ENCODE measurements at regions not wholly inside any gene's neighbourhood (a gene's known extent, or its start where the extent isn't known, plus 50 kb on each side); places are given as distances from the start of the nearest gene placed in this dataset.

GRCh38 chr6:137737836-137738596, 129.0 kb upstream of the TNFAIP3 start:
- DNase-seq = no peak

GRCh38 chr6:137738931-137739504, 128.0 kb upstream of the TNFAIP3 start:
- peak; percentile 17 for DNase-seq

- no peak for DNase-seq
These were observed 127.5 kb upstream of the TNFAIP3 start for GRCh38 chr6:137739544-137739943.

GRCh38 chr6:137740091-137740755, 126.8 kb upstream of the TNFAIP3 start:
- DNase-seq = no peak

DNA sequence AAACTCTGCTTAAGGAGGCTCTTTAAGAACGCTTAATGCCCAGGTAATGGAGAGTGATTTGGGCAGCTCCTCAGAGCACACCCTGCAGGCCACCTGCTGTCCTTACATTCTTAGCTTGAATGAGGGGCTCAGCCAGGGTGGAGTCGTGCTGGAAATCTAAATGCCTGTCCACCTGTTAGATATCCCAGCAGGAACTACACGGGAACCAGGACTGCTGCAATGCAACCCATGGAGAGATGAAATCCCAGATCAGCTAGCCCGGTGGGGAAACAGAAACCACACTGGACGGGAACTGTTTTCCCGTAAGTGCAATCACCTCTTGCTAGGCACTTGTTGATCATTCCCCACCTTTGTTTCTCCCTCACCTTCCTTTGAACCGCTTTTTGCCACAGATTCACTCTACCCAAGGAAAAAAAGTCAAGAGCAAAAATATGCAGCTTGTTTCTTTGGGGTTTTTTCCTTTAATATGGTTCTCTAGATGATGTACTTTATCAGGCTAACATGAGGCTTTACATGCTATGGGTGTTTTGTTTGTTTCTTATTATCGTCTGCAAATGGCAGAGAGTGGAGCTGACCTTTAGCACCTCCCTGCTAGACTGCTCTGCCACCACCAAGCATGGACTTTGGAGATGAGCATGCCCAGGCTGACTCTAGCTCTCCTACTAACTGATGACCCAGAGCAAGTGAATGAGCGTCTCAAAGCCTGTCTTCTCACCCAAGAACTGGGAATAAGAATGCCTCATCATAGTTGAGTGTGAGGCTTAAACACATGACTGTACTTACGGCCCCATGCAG, 125.9 kb upstream of the TNFAIP3 start:
- peak; percentile 59 for DNase-seq

- DNase-seq = no peak
These were observed 123.6 kb upstream of the TNFAIP3 start for GRCh38 chr6:137743493-137743892.

DNA sequence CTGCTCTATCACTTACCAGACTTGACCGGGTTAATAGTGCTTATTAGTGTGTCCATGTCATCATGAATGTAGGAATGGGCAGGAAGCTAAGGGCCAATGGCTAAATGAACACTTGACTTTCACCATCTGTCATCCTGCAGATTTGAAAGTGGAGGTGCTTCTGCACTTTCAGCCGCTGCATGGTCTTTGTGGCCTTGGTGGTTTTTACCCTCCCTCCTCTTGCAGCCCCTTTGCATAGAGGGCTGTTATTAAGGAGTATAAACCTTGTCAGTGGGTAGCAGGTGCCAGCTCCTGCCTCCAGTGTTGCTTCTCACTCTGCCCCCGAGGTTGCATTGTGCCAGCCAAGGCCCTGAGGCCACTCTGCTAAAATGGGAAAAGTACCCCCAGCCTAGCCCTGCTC, 122.2 kb upstream of the TNFAIP3 start:
- DNase-seq = no peak

- no peak for DNase-seq
These were observed 121.7 kb upstream of the TNFAIP3 start for GRCh38 chr6:137745321-137745720.

DNA sequence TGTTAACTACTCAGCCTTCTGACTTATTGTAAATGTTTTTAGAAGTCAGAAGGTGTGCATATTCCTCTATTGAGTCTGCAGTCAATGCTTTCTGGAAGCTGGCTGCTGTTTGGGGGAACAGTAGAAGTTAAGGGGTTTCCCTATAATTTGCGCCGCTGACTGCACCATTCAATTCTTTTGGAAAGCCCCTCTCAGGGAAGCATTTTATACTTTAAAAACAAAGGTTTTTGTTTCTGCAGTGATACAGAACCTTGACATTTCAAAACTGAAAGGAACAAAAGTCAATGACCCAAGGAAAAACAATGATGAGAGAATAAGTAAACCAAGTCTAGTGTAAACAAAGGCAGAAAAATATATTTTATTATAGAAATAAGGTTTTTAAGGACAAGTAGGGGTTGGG, 120.8 kb upstream of the TNFAIP3 start:
- no peak for DNase-seq

- no peak for DNase-seq
These were observed 117.3 kb upstream of the TNFAIP3 start for GRCh38 chr6:137749696-137750211.

GRCh38 chr6:137750297-137750696, 116.8 kb upstream of the TNFAIP3 start:
- no peak for DNase-seq

DNA sequence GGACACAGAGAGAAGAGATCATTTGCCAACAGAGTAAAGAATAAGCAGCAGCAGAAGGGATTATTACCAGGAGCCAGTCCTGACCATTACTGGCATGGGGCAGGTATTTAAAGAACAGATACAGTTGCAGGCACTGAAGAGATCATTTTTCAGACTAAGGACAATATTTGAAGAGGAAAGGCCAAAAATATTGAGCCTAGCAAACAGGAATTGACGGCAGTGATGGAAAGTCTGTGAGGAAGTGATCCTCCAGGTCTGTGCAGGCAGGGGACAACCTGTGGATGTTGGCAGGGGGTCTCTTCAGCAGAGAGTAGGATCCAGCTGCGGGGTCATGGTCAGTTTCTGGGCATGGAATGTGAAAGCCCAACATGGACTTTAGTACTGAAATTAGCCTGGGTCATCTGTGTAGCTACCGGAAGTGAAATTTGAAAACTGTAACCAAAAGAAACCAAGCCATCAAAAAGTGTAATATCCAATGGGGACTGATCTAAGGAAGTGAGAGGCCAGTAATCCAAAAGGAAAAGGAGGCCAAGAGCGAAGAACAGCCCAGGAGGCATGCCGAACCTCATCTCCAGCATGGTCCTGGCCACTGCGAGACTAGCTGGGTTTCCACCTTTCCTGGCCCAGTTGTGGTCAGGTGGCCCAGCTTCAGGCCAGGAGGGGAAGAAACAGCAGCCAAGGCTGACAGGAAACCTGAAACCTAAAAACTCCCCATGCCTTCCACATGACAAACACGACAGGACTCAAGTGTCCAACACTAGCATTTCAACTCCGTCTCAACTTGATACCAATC, 115.1 kb upstream of the TNFAIP3 start:
- peak; percentile 34 for DNase-seq

- DNase-seq = no peak
These were observed 112.7 kb upstream of the TNFAIP3 start for GRCh38 chr6:137754366-137754765.

GRCh38 chr6:137754866-137755265, 112.2 kb upstream of the TNFAIP3 start:
- DNase-seq = no peak

GRCh38 chr6:137755284-137755683, 111.8 kb upstream of the TNFAIP3 start:
- no peak for DNase-seq

DNA sequence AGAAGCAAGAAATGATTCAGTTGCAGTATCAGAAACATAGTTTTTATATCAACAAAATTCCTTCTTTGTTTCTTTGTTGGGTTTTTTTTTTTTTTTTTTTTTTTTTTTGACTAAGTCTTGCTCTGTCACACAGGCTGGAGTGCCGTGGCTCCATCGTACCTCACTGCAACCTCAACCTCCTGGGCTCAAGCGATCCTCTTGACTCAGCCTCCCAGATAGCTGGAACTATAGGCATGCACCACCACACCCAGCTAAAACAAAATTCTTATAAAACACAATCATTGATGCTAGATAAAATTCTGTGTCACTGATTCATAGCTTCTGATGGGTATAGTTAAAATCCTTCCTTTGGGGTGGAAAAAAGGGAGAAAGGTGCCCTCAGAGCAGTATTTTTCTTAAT, 110.3 kb upstream of the TNFAIP3 start:
- DNase-seq = no peak

- DNase-seq = no peak
These were observed 108.4 kb upstream of the TNFAIP3 start for GRCh38 chr6:137758661-137759060.

DNA sequence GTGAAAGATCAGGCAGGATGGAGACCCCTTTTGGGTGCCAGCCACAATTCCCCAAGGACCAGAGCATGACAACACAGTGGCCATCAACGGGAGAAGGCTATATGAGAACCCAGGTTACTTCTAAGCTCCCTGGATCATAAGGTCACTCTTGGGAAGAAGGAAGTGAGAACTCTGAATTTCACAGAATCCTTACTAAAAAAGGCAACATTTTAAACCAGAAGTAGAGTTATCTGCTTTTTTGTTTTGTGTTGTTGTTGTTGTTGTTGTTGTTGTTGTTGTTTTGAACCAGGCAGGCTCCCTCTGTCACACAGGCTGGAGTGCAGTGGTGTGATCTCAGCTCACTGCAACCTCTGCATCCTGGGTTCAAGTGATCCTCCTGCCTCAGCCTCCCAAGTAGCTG, 107.4 kb upstream of the TNFAIP3 start:
- no peak for DNase-seq

DNA sequence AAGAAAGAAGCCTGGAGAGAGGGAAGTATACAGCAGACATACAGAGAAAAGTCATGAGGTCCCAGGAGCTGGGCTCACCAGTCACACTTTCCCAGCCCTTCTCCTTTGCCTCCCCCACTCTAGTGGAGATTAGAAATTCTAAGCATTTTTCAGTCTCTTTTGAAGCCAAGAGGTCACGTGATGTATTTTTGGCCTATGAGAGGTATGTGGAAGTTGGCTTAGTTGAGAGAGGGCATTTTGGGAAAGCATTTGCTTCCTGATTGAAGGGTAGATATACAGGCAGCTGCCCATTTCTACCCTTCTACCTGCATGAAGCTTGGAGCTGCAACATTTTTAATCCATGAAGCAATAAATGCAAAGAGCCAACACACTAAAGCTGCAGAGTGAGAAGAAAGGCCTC, 106.0 kb upstream of the TNFAIP3 start:
- no peak for DNase-seq

- DNase-seq = no peak
These were observed 105.6 kb upstream of the TNFAIP3 start for GRCh38 chr6:137761487-137761886.

GRCh38 chr6:137762168-137763090, 104.6 kb upstream of the TNFAIP3 start:
- no peak for DNase-seq

Measured in NCI-H146 (cell line).